Ishikawa (cell line): ENCODE measurements at regions not wholly inside any gene's neighbourhood (a gene's known extent, or its start where the extent isn't known, plus 50 kb on each side); places are given as distances from the start of the nearest gene placed in this dataset.

Experiments used
- CEBPB ChIP-seq: IDR thresholded peaks from 2 replicates; pipeline ENCODE4 v1.6.1; 2012
- CREB1 ChIP-seq: IDR thresholded peaks from 2 replicates; pipeline ENCODE4 v1.6.1; 2012; ENCODE audit warnings: low read depth
- EGR1 ChIP-seq: IDR thresholded peaks from 2 replicates; pipeline ENCODE4 v1.6.1; 2012
- EP300 ChIP-seq: IDR thresholded peaks from 2 replicates; pipeline ENCODE4 v1.6.1; 2012; ENCODE audit warnings: borderline replicate concordance
- FOXM1 ChIP-seq: IDR thresholded peaks from 2 replicates; pipeline ENCODE4 v1.6.1; 2012; ENCODE audit warnings: low read depth, borderline replicate concordance
- MAX ChIP-seq: IDR thresholded peaks from 2 replicates; pipeline ENCODE4 v1.6.1; 2012
- NFIC ChIP-seq: IDR thresholded peaks from 2 replicates; pipeline ENCODE4 v1.6.1; 2012
- RAD21 ChIP-seq: IDR thresholded peaks from 2 replicates; pipeline ENCODE4 v1.6.1; 2012; ENCODE audit warnings: low read depth
- REST ChIP-seq: IDR thresholded peaks from 2 replicates; pipeline ENCODE4 v1.6.1; 2012; ENCODE audit warnings: low read depth, mild to moderate bottlenecking
- TAF1 ChIP-seq: IDR thresholded peaks from 2 replicates; pipeline ENCODE4 v1.6.1; 2012; ENCODE audit warnings: low read depth, mild to moderate bottlenecking
- TCF12 ChIP-seq: IDR thresholded peaks from 2 replicates; pipeline ENCODE4 v1.6.1; 2012; ENCODE audit warnings: low read depth
- TEAD4 ChIP-seq: IDR thresholded peaks from 2 replicates; pipeline ENCODE4 v1.6.1; 2012
- USF1 ChIP-seq: IDR thresholded peaks from 2 replicates; pipeline ENCODE4 v1.6.1; 2012
- YY1 ChIP-seq: IDR thresholded peaks from 2 replicates; pipeline ENCODE4 v1.6.1; 2012; ENCODE audit warnings: low read depth
- ZBTB7A ChIP-seq: IDR thresholded peaks from 2 replicates; pipeline ENCODE4 v1.6.1; 2012; ENCODE audit warnings: low read depth

GRCh38 chr2:16189029-16189835 lies 248.9 kb downstream of the MYCN start:
- TF ChIP-seq EP300 (no peak), NFIC (no peak), RAD21 (no peak), TAF1 (no peak), CREB1 (no peak), CEBPB (no peak), FOXM1 (no peak), ZBTB7A (no peak), TCF12 (no peak), TEAD4 (no peak)

- no peak for TF ChIP-seq YY1
- TF ChIP-seq ZBTB7A = no peak
- TF ChIP-seq CEBPB = no peak
- TF ChIP-seq CREB1 = no peak
- TF ChIP-seq USF1 = no peak
- no peak for TF ChIP-seq TAF1
- TF ChIP-seq NFIC = no peak
- TF ChIP-seq EP300 = no peak
- TF ChIP-seq EGR1 = no peak
- no peak for TF ChIP-seq REST
- no peak for TF ChIP-seq MAX
- TF ChIP-seq FOXM1 = no peak
- TF ChIP-seq RAD21 = no peak
- TF ChIP-seq TEAD4 = no peak
- no peak for TF ChIP-seq TCF12
These were observed 248.0 kb downstream of the MYCN start for GRCh38 chr2:16188261-16188890.

- TF ChIP-seq ZBTB7A (no peak), TEAD4 (no peak), EGR1 (no peak), USF1 (no peak), NFIC (no peak), FOXM1 (no peak), YY1 (no peak), CEBPB (no peak), REST (no peak), TCF12 (no peak), CREB1 (no peak), EP300 (no peak), RAD21 (no peak)
These were observed 247.1 kb downstream of the MYCN start for GRCh38 chr2:16187482-16187817.

- TF ChIP-seq USF1 (no peak), CEBPB (no peak), NFIC (no peak), TAF1 (no peak), FOXM1 (no peak), TCF12 (no peak), EGR1 (no peak), MAX (no peak), EP300 (no peak), ZBTB7A (no peak), REST (no peak), RAD21 (no peak), CREB1 (no peak), TEAD4 (no peak), YY1 (no peak)
These were observed 246.5 kb downstream of the MYCN start for GRCh38 chr2:16186661-16187481.
